Kidney epithelial cell (primary cell): ENCODE measurements at regions not wholly inside any gene's neighbourhood (a gene's known extent, or its start where the extent isn't known, plus 50 kb on each side); places are given as distances from the start of the nearest gene placed in this dataset.
"Not testable (repeated sequence)": the region's sequence is repeated elsewhere in the genome, so short reads cannot be mapped to it uniquely, and the experiment has no call there.

Experiments used
- DNase-seq: peaks from one replicate; pipeline ENCODE4 v3.0.0-alpha.2; 2010; ENCODE audit warnings: low read depth
- H3K27me3 ChIP-seq: 2 replicates; pipeline ENCODE4 v1.6.0; 2011; ENCODE audit warnings: low read length; ENCODE audit not compliant: control insufficient read depth, insufficient read depth
- H3K36me3 ChIP-seq: 2 replicates; pipeline ENCODE4 v1.5.1; 2011; ENCODE audit warnings: low read length; ENCODE audit not compliant: control insufficient read depth, insufficient read depth
- H3K4me3 ChIP-seq: 2 replicates; pipeline ENCODE4 v1.5.1; 2011; ENCODE audit warnings: low read depth, mild to moderate bottlenecking, control low read depth, low read length
- TF ChIP-seq, protein P1 (sequence below): IDR thresholded peaks from 2 replicates; pipeline ENCODE4 v1.5.1; 2011; ENCODE audit warnings: mild to moderate bottlenecking, moderate library complexity, low read length, control low read depth, inconsistent platforms; ENCODE audit not compliant: insufficient read depth, poor library complexity, severe bottlenecking

DNA sequence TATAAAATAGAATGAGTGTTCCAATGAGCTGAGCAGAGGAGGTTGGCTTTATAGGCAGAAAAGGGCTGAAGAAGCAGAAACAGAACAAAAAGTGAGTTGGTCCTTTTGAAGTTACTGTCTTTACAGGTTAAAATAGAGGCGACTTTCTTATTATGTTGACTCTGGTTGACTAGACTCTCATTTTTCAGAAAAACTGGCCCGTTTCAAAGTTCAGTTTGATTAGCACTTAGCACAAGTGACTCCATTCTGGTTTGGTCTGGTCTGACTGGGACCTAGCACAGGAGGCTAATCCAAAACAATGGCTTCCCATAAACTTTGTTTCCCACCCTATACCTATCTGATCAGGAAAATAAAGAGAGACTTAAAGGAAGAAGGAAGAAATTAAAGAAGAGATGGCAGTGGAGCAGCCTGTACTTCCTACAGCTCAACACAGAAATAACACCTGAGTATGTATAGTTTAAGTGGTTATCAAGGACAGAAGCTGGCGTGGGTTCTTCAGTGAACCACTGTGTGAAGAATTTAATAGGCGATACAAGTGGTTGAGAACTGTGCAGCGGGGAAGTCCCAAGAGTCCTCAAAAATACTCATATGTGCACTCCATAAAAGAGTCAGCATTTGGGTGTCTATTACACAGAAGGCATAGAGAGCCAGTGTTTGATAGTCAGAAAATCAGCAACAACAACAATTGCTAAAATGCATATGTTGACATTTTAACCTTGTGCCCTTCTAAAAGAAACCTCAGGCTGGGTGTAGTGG lies 554.8 kb upstream of the HTR2C start:
- no peaks in the 10 kb centered on the region for H3K27me3 ChIP-seq
- no peak for DNase-seq
- H3K4me3 ChIP-seq, result no peak overlapping the region
- H3K36me3 ChIP-seq, result no peaks in the 10 kb centered on the region
- TF ChIP-seq, protein P1, sequence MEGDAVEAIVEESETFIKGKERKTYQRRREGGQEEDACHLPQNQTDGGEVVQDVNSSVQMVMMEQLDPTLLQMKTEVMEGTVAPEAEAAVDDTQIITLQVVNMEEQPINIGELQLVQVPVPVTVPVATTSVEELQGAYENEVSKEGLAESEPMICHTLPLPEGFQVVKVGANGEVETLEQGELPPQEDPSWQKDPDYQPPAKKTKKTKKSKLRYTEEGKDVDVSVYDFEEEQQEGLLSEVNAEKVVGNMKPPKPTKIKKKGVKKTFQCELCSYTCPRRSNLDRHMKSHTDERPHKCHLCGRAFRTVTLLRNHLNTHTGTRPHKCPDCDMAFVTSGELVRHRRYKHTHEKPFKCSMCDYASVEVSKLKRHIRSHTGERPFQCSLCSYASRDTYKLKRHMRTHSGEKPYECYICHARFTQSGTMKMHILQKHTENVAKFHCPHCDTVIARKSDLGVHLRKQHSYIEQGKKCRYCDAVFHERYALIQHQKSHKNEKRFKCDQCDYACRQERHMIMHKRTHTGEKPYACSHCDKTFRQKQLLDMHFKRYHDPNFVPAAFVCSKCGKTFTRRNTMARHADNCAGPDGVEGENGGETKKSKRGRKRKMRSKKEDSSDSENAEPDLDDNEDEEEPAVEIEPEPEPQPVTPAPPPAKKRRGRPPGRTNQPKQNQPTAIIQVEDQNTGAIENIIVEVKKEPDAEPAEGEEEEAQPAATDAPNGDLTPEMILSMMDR, result no peak

DNA sequence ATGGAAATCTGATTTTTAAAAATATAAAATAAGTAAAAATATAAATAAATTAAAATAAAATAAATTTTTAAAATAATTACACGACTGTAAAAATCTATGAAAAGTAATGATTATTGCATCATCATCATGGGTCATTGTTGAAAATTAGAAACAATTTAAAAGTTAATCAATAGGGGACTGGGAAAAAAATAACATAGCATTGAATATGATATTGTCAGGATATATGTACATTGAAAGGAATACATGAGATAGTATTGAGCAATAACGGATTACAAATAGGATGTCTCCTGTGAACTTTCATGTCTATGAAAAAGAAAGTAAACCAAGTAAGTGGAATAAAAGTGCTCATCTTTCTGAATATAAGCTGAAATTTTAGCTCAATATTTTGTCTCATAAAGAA lies 566.8 kb upstream of the HTR2C start:
- no peak for DNase-seq
- Histone ChIP-seq H3K4me3 (no peak overlapping the region), H3K36me3 (no peaks in the 10 kb centered on the region), H3K27me3 (no peaks in the 10 kb centered on the region)
- TF ChIP-seq, protein P1, result no peak

DNA sequence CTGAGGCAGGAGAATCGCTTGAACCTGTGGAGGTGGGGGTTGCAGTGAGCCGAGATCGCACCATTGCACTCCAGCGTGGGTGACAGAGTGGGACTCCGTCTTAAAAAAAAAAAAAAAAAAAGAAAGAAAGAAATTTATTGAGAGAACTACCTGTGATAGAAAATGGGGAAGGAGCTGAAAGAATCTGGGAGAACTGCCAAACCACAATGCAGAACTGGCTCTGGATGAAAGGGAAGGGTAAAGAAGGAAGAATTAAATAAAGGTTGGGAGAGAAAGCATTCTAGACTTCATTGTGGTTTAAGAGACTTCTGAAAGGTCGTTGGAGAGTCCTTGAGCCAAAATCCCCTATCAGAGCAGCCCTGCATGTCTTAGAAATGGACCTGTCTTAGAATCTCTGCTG lies 567.9 kb upstream of the HTR2C start:
- TF ChIP-seq, protein P1, result no peak
- DNase-seq, result no peak
- no peak overlapping the region for H3K4me3 ChIP-seq
- H3K36me3 ChIP-seq, result no peaks in the 10 kb centered on the region
- H3K27me3 ChIP-seq, result no peaks in the 10 kb centered on the region

DNA sequence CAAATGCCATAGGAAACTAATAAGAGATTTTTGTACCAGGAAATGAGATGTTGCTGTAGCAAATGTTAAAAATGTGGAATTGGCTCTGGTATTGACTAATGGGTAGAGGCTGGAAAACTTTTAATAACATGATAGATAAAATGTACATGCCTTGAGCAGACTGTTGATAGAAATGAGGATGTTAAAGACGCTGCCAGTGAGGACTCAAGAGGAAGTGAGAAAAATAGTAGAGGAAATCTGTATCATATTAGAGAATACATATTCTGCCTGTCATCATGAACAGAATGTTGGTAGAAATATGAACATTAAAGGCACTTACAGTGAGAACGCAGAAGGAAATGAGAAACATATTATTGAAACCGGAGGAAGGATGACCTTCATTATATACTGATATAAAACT lies 577.2 kb upstream of the HTR2C start:
- H3K4me3 ChIP-seq, result no peak overlapping the region
- no peak for DNase-seq
- no peaks in the 10 kb centered on the region for H3K27me3 ChIP-seq
- TF ChIP-seq, protein P1, result no peak
- no peaks in the 10 kb centered on the region for H3K36me3 ChIP-seq

DNA sequence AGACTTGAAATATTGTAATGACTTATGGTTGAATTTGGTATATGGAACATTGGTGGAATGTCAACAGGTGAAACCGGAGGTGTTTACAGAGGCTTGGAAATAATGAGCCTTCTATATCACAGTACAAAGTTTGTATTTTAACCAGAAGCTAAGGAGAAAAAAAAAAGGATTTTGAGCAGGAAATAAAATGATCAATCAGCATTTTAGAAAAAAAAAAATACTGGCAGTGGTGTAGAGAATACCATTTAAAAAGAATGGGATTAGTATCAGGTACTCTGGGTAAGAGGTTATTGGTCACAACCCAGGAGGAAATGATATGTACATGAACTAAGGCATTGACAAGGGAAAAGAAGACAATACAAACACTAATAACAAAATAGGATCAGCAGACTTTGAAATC lies 587.1 kb upstream of the HTR2C start:
- H3K27me3 ChIP-seq, result no peaks in the 10 kb centered on the region
- TF ChIP-seq, protein P1, result no peak

DNA sequence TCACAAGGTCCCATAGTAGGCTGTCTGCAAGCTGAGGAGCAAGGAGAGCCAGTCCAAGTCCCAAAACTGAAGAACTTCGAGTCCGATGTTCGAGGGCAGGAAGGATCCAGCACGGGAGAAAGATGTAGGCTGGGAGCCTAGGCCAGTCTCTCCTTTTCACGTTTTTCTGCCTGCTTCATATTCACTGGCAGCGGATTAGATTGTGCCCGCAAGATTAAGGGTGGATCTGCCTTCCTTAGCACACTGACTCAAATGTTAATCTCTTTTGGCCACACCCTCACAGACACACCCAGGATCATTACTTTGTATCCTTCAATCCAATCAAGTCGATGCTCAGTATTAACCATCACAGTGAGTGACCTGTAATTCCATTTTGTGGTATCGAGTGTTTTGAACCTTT lies 592.2 kb upstream of the HTR2C start:
- not testable (repeated sequence) for H3K4me3 ChIP-seq, H3K36me3 ChIP-seq, H3K27me3 ChIP-seq, DNase-seq

More for the DNA sequence above, 587.1 kb upstream of the HTR2C start:
- Histone ChIP-seq H3K4me3 (no peak overlapping the region), H3K36me3 (no peaks in the 10 kb centered on the region)
- DNase-seq, result no peak

DNA sequence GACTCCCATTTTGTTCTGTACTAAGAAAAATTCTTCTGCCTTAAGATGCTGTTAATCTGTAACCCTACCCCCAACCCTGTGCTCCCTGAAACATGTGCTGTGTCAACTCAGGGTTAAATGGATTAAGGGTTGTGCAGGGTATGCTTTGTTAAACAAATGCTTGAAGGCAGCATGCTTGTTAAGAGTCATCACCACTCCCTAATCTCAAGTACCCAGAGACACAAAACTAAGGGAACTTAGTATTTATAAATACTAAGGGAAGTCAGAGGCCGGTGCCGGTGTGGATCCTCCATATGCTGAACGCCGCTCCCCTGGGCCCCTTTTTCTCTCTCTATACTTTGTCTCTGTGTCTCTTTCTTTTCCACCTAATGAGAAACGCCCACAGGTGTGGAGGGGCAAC lies 593.2 kb upstream of the HTR2C start:
- not testable (repeated sequence) for H3K27me3 ChIP-seq, H3K36me3 ChIP-seq, H3K4me3 ChIP-seq, DNase-seq

DNA sequence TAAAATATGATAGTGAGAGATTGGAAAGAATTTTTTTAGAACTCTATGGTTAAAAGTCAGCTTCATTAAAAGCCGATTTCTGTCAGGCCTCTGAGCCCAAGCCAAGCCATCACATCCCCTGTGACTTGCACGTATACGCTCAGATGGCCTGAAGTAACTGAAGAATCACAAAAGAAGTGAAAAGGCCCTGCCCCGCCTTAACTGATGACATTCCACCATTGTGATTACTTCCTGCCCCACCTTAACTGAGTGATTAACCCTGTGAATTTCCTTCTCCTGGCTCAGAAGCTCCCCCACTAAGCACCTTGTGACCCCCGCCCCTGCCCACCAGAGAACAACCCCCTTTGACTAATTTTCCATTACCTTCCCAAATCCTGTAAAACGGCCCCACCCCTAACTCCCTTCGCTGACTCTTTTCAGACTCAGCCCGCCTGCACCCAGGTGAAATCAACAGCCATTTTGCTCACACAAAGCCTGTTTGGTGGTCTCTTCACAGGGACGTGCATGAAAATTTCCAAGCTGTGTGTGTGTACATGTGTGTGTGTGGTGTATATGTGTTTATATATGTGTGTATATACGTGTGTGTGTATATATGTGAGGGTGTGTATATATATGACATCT lies 595.5 kb upstream of the HTR2C start:
- not testable (repeated sequence) for DNase-seq, H3K36me3 ChIP-seq, H3K4me3 ChIP-seq, H3K27me3 ChIP-seq
